Tibial nerve (tissue), 4 donors: ENCODE measurements at regions not wholly inside any gene's neighbourhood (a gene's known extent, or its start where the extent isn't known, plus 50 kb on each side); places are given as distances from the start of the nearest gene placed in this dataset.

Source experiments
- DNase-seq, 2 donors: peaks; one replicate each; pipeline ENCODE4 v3.0.0-alpha.2; 2019; ENCODE audit warnings: low spot score in 2 of 2
- H3K27ac ChIP-seq, 4 donors: fragments of 200-600 bp; sonication (generic) in 3 of 4; one replicate each; pipeline ENCODE4 v1.5.1; 2017 to 2019; ENCODE audit warnings: mild to moderate bottlenecking in 1 of 4
- H3K27me3 ChIP-seq, 2 donors: fragments of 200-600 bp; sonication (generic) in 1 of 2; one replicate each; pipeline versions ENCODE4 v1.5.1 to v1.6.0; 2017 to 2019
- H3K36me3 ChIP-seq, 3 donors: fragments of 200-600 bp; sonication (generic); one replicate each; pipeline ENCODE4 v1.5.1; 2018 to 2019
- H3K4me1 ChIP-seq, 4 donors: fragments of 200-600 bp; sonication (generic) in 3 of 4; one replicate each; pipeline ENCODE4 v1.5.1; 2017 to 2019
- H3K4me3 ChIP-seq, 4 donors: fragments of 200-600 bp; sonication (generic) in 3 of 4; one replicate each; pipeline ENCODE4 v1.5.1; 2017 to 2019; ENCODE audit warnings: mild to moderate bottlenecking in 1 of 4, moderate library complexity in 1 of 4
- H3K9me3 ChIP-seq, 4 donors: fragments of 200-600 bp; sonication (generic) in 3 of 4; one replicate each; pipeline ENCODE4 v1.5.1; 2017 to 2019
- EP300 ChIP-seq, 2 donors: sonication (generic); formaldehyde crosslinking; IDR thresholded peaks; one replicate each; pipeline ENCODE4 v1.6.1; 2017; ENCODE audit warnings: antibody characterized with exemption in 2 of 2, mild to moderate bottlenecking in 1 of 2
- POLR2A ChIP-seq, 2 donors: fragments of 450-650 bp; IDR thresholded peaks; one replicate each; pipeline ENCODE4 v1.6.1; 2017; ENCODE audit warnings: antibody characterized with exemption in 2 of 2, mild to moderate bottlenecking in 2 of 2, moderate library complexity in 2 of 2
- WGBS, 2 donors: methylation state at CpG; one replicate each; pipeline ENCODE4 v1.1.5; 2018; 5-methylcytosine and 5-hydroxymethylcytosine counted together
- TF ChIP-seq, protein P1 (sequence below), 5 experiments: fragments of 200-600 bp in 3 of 5; fragments of 450-650 bp in 2 of 5; sonication (generic) in 3 of 5; IDR thresholded peaks; one replicate each; pipeline ENCODE4 v1.5.1; 2016 to 2019; ENCODE audit warnings: antibody characterized with exemption in 5 of 5, mild to moderate bottlenecking in 3 of 5, moderate library complexity in 2 of 5

DNA sequence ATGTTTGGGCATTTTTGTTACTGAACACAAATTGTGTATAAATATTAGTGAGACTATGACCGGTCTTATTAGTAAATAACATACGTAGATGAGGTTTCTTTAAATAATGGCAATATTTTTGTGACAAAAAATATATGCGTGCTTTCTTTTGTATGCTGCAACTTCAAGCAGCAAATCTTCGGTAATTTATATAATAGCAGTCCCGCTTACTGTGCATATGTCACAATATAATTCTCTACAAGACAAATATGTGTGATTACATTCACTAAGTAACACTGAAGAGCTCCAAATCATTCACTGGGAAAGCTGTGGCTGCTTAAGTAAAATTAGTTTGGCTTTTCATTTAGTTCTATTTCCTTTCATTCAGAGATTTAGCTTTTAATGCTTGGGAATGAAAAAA is 376.0 kb downstream of the CYLC2 start:
- Histone ChIP-seq H3K4me3 (no peak overlapping the region), H3K36me3 (no peaks in the 10 kb centered on the region), H3K27ac (no peak overlapping the region), H3K9me3 (no peaks in the 10 kb centered on the region), H3K4me1 (no peaks in the 10 kb centered on the region), H3K27me3 (no peaks in the 10 kb centered on the region)
- TF ChIP-seq, protein P1, sequence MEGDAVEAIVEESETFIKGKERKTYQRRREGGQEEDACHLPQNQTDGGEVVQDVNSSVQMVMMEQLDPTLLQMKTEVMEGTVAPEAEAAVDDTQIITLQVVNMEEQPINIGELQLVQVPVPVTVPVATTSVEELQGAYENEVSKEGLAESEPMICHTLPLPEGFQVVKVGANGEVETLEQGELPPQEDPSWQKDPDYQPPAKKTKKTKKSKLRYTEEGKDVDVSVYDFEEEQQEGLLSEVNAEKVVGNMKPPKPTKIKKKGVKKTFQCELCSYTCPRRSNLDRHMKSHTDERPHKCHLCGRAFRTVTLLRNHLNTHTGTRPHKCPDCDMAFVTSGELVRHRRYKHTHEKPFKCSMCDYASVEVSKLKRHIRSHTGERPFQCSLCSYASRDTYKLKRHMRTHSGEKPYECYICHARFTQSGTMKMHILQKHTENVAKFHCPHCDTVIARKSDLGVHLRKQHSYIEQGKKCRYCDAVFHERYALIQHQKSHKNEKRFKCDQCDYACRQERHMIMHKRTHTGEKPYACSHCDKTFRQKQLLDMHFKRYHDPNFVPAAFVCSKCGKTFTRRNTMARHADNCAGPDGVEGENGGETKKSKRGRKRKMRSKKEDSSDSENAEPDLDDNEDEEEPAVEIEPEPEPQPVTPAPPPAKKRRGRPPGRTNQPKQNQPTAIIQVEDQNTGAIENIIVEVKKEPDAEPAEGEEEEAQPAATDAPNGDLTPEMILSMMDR (IDR thresholded peaks at IDR 0.05) = no peak
- TF ChIP-seq EP300 (IDR thresholded peaks at IDR 0.05) = no peak
- no peak for TF ChIP-seq POLR2A (IDR thresholded peaks at IDR 0.05)
- WGBS, 2 donors = 87 to 92% methylated on average over 5 of the region's 5 CpGs
- no peak for DNase-seq

DNA sequence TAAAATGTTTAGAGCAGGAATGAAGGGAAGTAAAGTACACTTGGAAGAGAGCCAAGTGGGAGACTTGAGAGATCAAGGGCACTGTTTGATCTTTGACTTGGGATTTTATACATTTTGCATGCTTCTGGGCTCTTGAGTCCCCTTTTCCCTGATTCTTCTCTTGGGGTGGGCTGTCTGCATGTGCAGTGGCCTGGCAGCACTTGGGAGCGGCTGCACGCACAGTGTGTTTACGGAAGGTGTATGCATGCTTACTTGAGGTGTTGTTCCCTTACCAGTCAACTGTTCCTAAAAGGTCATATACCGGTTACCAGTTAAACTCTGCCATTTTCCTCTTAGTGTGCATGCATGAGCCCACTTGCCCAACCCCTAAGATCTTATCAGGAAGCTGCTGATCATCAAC is 377.7 kb downstream of the CYLC2 start:
- DNase-seq = no peak
- Histone ChIP-seq H3K36me3 (no peaks in the 10 kb centered on the region), H3K27me3 (no peaks in the 10 kb centered on the region), H3K4me3 (no peak overlapping the region), H3K9me3 (no peaks in the 10 kb centered on the region), H3K27ac (no peak overlapping the region), H3K4me1 (no peaks in the 10 kb centered on the region)
- TF ChIP-seq, protein P1 (IDR thresholded peaks at IDR 0.05) = no peak
- TF ChIP-seq EP300 (IDR thresholded peaks at IDR 0.05) (no peak), POLR2A (IDR thresholded peaks at IDR 0.05) (no peak)
- WGBS, 2 donors = 95 to 98% methylated on average over 4 of the region's 4 CpGs

GRCh38 chr9:103377667-103378066 is 382.5 kb downstream of the CYLC2 start:
- no peak for DNase-seq
- Histone ChIP-seq H3K27me3 (no peaks in the 10 kb centered on the region), H3K36me3 (no peaks in the 10 kb centered on the region)

GRCh38 chr9:103397868-103398600 is 402.9 kb downstream of the CYLC2 start:
- TF ChIP-seq POLR2A (IDR thresholded peaks at IDR 0.05) (no peak), EP300 (IDR thresholded peaks at IDR 0.05) (no peak)
- TF ChIP-seq, protein P1 (IDR thresholded peaks at IDR 0.05) = peak in 1 of 5 experiments; percentile 26
- WGBS, 2 donors = 61 to 63% methylated on average over 5 of the region's 5 CpGs
- H3K9me3 ChIP-seq = peaks cover 0 to 3% (median 0%) of the 10 kb centered on the region in 4 donors

More at GRCh38 chr9:103377667-103378066, 382.5 kb downstream of the CYLC2 start:
- H3K4me1 ChIP-seq = no peaks in the 10 kb centered on the region
- TF ChIP-seq, protein P1 (IDR thresholded peaks at IDR 0.05) = no peak
- TF ChIP-seq EP300 (IDR thresholded peaks at IDR 0.05) (no peak), POLR2A (IDR thresholded peaks at IDR 0.05) (no peak)
- no peak overlapping the region for H3K27ac ChIP-seq
- no peak overlapping the region for H3K4me3 ChIP-seq
- H3K9me3 ChIP-seq = peaks cover 0 to 5% (median 0%) of the 10 kb centered on the region in 4 donors

GRCh38 chr9:103399535-103399934 is 404.4 kb downstream of the CYLC2 start:
- Histone ChIP-seq H3K27ac (no peak overlapping the region), H3K4me1 (no peaks in the 10 kb centered on the region), H3K9me3 (no peaks in the 10 kb centered on the region), H3K27me3 (no peaks in the 10 kb centered on the region), H3K36me3 (no peaks in the 10 kb centered on the region), H3K4me3 (no peak overlapping the region)
- no peak for DNase-seq
- 88 to 92% methylated on average over 3 of the region's 3 CpGs for WGBS, 2 donors
- TF ChIP-seq, protein P1 (IDR thresholded peaks at IDR 0.05) = no peak
- no peak for TF ChIP-seq POLR2A (IDR thresholded peaks at IDR 0.05)
- no peak for TF ChIP-seq EP300 (IDR thresholded peaks at IDR 0.05)

More at GRCh38 chr9:103397868-103398600, 402.9 kb downstream of the CYLC2 start:
- H3K36me3 ChIP-seq = no peaks in the 10 kb centered on the region
- H3K4me1 ChIP-seq = no peaks in the 10 kb centered on the region
- no peak overlapping the region for H3K4me3 ChIP-seq
- DNase-seq = no peak
- H3K27ac ChIP-seq = no peak overlapping the region
- H3K27me3 ChIP-seq = no peaks in the 10 kb centered on the region
